A549 (cell line): ENCODE measurements at regions not wholly inside any gene's neighbourhood (a gene's known extent, or its start where the extent isn't known, plus 50 kb on each side); places are given as distances from the start of the nearest gene placed in this dataset.
"Not testable (repeated sequence)": the region's sequence is repeated elsewhere in the genome, so short reads cannot be mapped to it uniquely, and the experiment has no call there.

ENCODE experiments used
- CHD2 ChIP-seq: fragments of 150-350 bp; IDR thresholded peaks from 2 replicates; pipeline ENCODE4 v1.6.1; 2014; ENCODE audit warnings: low read length; ENCODE audit not compliant: partially characterized antibody
- CTCF ChIP-seq: fragments of >200 bp; sonication (Bioruptor Twin); formaldehyde crosslinking; IDR thresholded peaks from 3 replicates; pipeline ENCODE4 v1.5.1; 2016
- EHMT2 ChIP-seq: fragments of 200-600 bp; sonication (generic); IDR thresholded peaks from 2 replicates; pipeline ENCODE4 v1.6.1; 2016; ENCODE audit warnings: antibody characterized with exemption, low read depth, mild to moderate bottlenecking, moderate library complexity
- EP300 ChIP-seq, 2 experiments: fragments of >200 bp; sonication (Bioruptor Twin); formaldehyde crosslinking; IDR thresholded peaks; 2 replicates in 1 of 2; 3 replicates in 1 of 2; pipeline ENCODE4 v1.6.1; 2016 to 2017
- HDAC2 ChIP-seq: fragments of 200-600 bp; sonication (generic); IDR thresholded peaks from 2 replicates; pipeline ENCODE4 v1.6.1; 2016
- MAX ChIP-seq: IDR thresholded peaks from 2 replicates; pipeline ENCODE4 v1.6.1; 2012
- NFE2L2 ChIP-seq: fragments of 150-350 bp; conservative IDR thresholded peaks from 2 replicates; pipeline ENCODE4 v1.6.1; 2014; ENCODE audit warnings: low read length
- RNF2 ChIP-seq: fragments of 200-600 bp; sonication (generic); IDR thresholded peaks from 2 replicates; pipeline ENCODE4 v1.6.1; 2016; ENCODE audit warnings: low read depth, mild to moderate bottlenecking, antibody characterized with exemption, moderate library complexity, borderline replicate concordance

GRCh38 chr1:74877366-74877765 lies 144.4 kb downstream of the TYW3 start:
- not testable (repeated sequence) for TF ChIP-seq CTCF; EP300 (IDR thresholded peaks at IDR 0.05); RNF2; MAX; EHMT2; NFE2L2; CHD2; HDAC2
